ENCODE measurements at regions not wholly inside any gene's neighbourhood (a gene's known extent, or its start where the extent isn't known, plus 50 kb on each side); places are given as distances from the start of the nearest gene placed in this dataset.

- FAIRE-seq, result no peak
- no peak for TF ChIP-seq TAF1 (IDR thresholded peaks at IDR 0.05; ENCODE audit: low read depth, low read length)
- no peak for TF ChIP-seq POLR2AphosphoS5 (IDR thresholded peaks at IDR 0.05; ENCODE audit: low read depth, low read length)
- TF ChIP-seq SPI1 (IDR thresholded peaks at IDR 0.05; ENCODE audit: low read depth, low read length), result no peak
- TF ChIP-seq POLR2A (IDR thresholded peaks at IDR 0.05; ENCODE audit: low read depth, low read length), result no peak
- DNase-seq (ENCODE audit: insufficient read length, low spot score), result no peak
Measured at GRCh38 chr14:97757491-97757890, 960.3 kb downstream of the VRK1 start.

- no peak for DNase-seq (ENCODE audit: insufficient read length, low spot score)
- FAIRE-seq, result no peak
Measured at GRCh38 chr14:97760050-97760449, 962.9 kb downstream of the VRK1 start.

GRCh38 chr14:97762386-97762785 is 965.2 kb downstream of the VRK1 start:
- DNase-seq (ENCODE audit: insufficient read length, low spot score) (no peak), FAIRE-seq (no peak)

More at GRCh38 chr14:97760050-97760449, 962.9 kb downstream of the VRK1 start:
- TF ChIP-seq POLR2A (IDR thresholded peaks at IDR 0.05; ENCODE audit: low read depth, low read length) (no peak), TAF1 (IDR thresholded peaks at IDR 0.05; ENCODE audit: low read depth, low read length) (no peak), POLR2AphosphoS5 (IDR thresholded peaks at IDR 0.05; ENCODE audit: low read depth, low read length) (no peak), SPI1 (IDR thresholded peaks at IDR 0.05; ENCODE audit: low read depth, low read length) (no peak), POU2F2 (IDR thresholded peaks at IDR 0.05; ENCODE audit: low read depth, low read length) (no peak), PAX5 (IDR thresholded peaks at IDR 0.05; ENCODE audit: insufficient read depth, low read length, severe bottlenecking) (no peak)

GRCh38 chr14:97771340-97772045 is 974.3 kb downstream of the VRK1 start:
- FAIRE-seq (no peak), DNase-seq (ENCODE audit: insufficient read length, low spot score) (no peak)
- TF ChIP-seq PAX5 (IDR thresholded peaks at IDR 0.05; ENCODE audit: insufficient read depth, low read length, severe bottlenecking) (no peak), POLR2AphosphoS5 (IDR thresholded peaks at IDR 0.05; ENCODE audit: low read depth, low read length) (no peak), SPI1 (IDR thresholded peaks at IDR 0.05; ENCODE audit: low read depth, low read length) (no peak), POLR2A (IDR thresholded peaks at IDR 0.05; ENCODE audit: low read depth, low read length) (no peak), TAF1 (IDR thresholded peaks at IDR 0.05; ENCODE audit: low read depth, low read length) (no peak), POU2F2 (IDR thresholded peaks at IDR 0.05; ENCODE audit: low read depth, low read length) (no peak)

More at GRCh38 chr14:97762386-97762785, 965.2 kb downstream of the VRK1 start:
- TF ChIP-seq POLR2AphosphoS5 (IDR thresholded peaks at IDR 0.05; ENCODE audit: low read depth, low read length) (no peak), POLR2A (IDR thresholded peaks at IDR 0.05; ENCODE audit: low read depth, low read length) (no peak), POU2F2 (IDR thresholded peaks at IDR 0.05; ENCODE audit: low read depth, low read length) (no peak), SPI1 (IDR thresholded peaks at IDR 0.05; ENCODE audit: low read depth, low read length) (no peak), PAX5 (IDR thresholded peaks at IDR 0.05; ENCODE audit: insufficient read depth, low read length, severe bottlenecking) (no peak), TAF1 (IDR thresholded peaks at IDR 0.05; ENCODE audit: low read depth, low read length) (no peak)

- FAIRE-seq (no peak), DNase-seq (ENCODE audit: insufficient read length, low spot score) (no peak)
- TF ChIP-seq SPI1 (IDR thresholded peaks at IDR 0.05; ENCODE audit: low read depth, low read length) (no peak), TAF1 (IDR thresholded peaks at IDR 0.05; ENCODE audit: low read depth, low read length) (no peak), POLR2A (IDR thresholded peaks at IDR 0.05; ENCODE audit: low read depth, low read length) (no peak), POLR2AphosphoS5 (IDR thresholded peaks at IDR 0.05; ENCODE audit: low read depth, low read length) (no peak), PAX5 (IDR thresholded peaks at IDR 0.05; ENCODE audit: insufficient read depth, low read length, severe bottlenecking) (no peak), POU2F2 (IDR thresholded peaks at IDR 0.05; ENCODE audit: low read depth, low read length) (no peak)
Measured at GRCh38 chr14:97773598-97773997, 976.4 kb downstream of the VRK1 start.

GRCh38 chr14:97776890-97777558 is 979.8 kb downstream of the VRK1 start:
- DNase-seq (ENCODE audit: insufficient read length, low spot score), result no peak
- no peak for FAIRE-seq
- no peak for TF ChIP-seq POLR2A (IDR thresholded peaks at IDR 0.05; ENCODE audit: low read depth, low read length)
- TF ChIP-seq POLR2AphosphoS5 (IDR thresholded peaks at IDR 0.05; ENCODE audit: low read depth, low read length), result no peak
- no peak for TF ChIP-seq TAF1 (IDR thresholded peaks at IDR 0.05; ENCODE audit: low read depth, low read length)
- no peak for TF ChIP-seq PAX5 (IDR thresholded peaks at IDR 0.05; ENCODE audit: insufficient read depth, low read length, severe bottlenecking)
- no peak for TF ChIP-seq POU2F2 (IDR thresholded peaks at IDR 0.05; ENCODE audit: low read depth, low read length)
- TF ChIP-seq SPI1 (IDR thresholded peaks at IDR 0.05; ENCODE audit: low read depth, low read length), result no peak

- FAIRE-seq (no peak), DNase-seq (ENCODE audit: insufficient read length, low spot score) (no peak)
- TF ChIP-seq PAX5 (IDR thresholded peaks at IDR 0.05; ENCODE audit: insufficient read depth, low read length, severe bottlenecking), result no peak
- TF ChIP-seq SPI1 (IDR thresholded peaks at IDR 0.05; ENCODE audit: low read depth, low read length), result no peak
- no peak for TF ChIP-seq POLR2AphosphoS5 (IDR thresholded peaks at IDR 0.05; ENCODE audit: low read depth, low read length)
- TF ChIP-seq TAF1 (IDR thresholded peaks at IDR 0.05; ENCODE audit: low read depth, low read length), result no peak
- no peak for TF ChIP-seq POLR2A (IDR thresholded peaks at IDR 0.05; ENCODE audit: low read depth, low read length)
- no peak for TF ChIP-seq POU2F2 (IDR thresholded peaks at IDR 0.05; ENCODE audit: low read depth, low read length)
Measured at GRCh38 chr14:97777622-97778355, 980.6 kb downstream of the VRK1 start.

GRCh38 chr14:97779140-97779539 is 982.0 kb downstream of the VRK1 start:
- no peak for DNase-seq (ENCODE audit: insufficient read length, low spot score)
- TF ChIP-seq TAF1 (IDR thresholded peaks at IDR 0.05; ENCODE audit: low read depth, low read length) (no peak), POLR2AphosphoS5 (IDR thresholded peaks at IDR 0.05; ENCODE audit: low read depth, low read length) (no peak), SPI1 (IDR thresholded peaks at IDR 0.05; ENCODE audit: low read depth, low read length) (no peak), PAX5 (IDR thresholded peaks at IDR 0.05; ENCODE audit: insufficient read depth, low read length, severe bottlenecking) (no peak), POLR2A (IDR thresholded peaks at IDR 0.05; ENCODE audit: low read depth, low read length) (no peak), POU2F2 (IDR thresholded peaks at IDR 0.05; ENCODE audit: low read depth, low read length) (no peak)
- no peak for FAIRE-seq

GRCh38 chr14:97780804-97781203 is 983.6 kb downstream of the VRK1 start:
- TF ChIP-seq POU2F2 (IDR thresholded peaks at IDR 0.05; ENCODE audit: low read depth, low read length) (no peak), PAX5 (IDR thresholded peaks at IDR 0.05; ENCODE audit: insufficient read depth, low read length, severe bottlenecking) (no peak), SPI1 (IDR thresholded peaks at IDR 0.05; ENCODE audit: low read depth, low read length) (no peak), POLR2AphosphoS5 (IDR thresholded peaks at IDR 0.05; ENCODE audit: low read depth, low read length) (no peak), POLR2A (IDR thresholded peaks at IDR 0.05; ENCODE audit: low read depth, low read length) (no peak), TAF1 (IDR thresholded peaks at IDR 0.05; ENCODE audit: low read depth, low read length) (no peak)
- no peak for DNase-seq (ENCODE audit: insufficient read length, low spot score)
- no peak for FAIRE-seq

Measured in GM12891 (cell line).